CD4-positive, alpha-beta T cell treated with Interleukin-6 for 4 hours (primary cell): ENCODE measurements at regions not wholly inside any gene's neighbourhood (a gene's known extent, or its start where the extent isn't known, plus 50 kb on each side); places are given as distances from the start of the nearest gene placed in this dataset.
"Not testable (repeated sequence)": the region's sequence is repeated elsewhere in the genome, so short reads cannot be mapped to it uniquely, and the experiment has no call there.

Experiments used
- DNase-seq: peaks from one replicate; pipeline ENCODE4 v3.0.0-alpha.2; 2020; ENCODE audit warnings: mixed read lengths

DNA sequence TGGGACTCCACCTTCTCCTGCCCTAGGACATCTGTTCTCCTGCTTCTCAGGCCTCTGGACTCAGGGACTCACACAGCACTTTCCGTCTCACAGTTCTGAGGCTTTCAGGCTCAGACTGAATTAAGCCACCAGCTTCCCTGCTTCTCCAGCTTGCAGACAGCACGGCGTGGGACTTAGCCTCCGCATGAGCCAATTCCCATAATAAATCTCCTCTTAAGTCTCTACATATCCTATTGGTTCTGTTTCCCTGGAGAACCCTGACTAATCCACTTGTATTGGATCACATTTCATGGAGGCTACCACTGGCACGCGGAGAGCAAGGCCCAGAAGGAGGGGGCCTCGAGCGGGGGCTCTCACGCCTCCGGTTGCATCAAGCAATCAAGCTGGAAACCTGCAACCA, 1313.6 kb downstream of the TBC1D22A start:
- no peak for DNase-seq

DNA sequence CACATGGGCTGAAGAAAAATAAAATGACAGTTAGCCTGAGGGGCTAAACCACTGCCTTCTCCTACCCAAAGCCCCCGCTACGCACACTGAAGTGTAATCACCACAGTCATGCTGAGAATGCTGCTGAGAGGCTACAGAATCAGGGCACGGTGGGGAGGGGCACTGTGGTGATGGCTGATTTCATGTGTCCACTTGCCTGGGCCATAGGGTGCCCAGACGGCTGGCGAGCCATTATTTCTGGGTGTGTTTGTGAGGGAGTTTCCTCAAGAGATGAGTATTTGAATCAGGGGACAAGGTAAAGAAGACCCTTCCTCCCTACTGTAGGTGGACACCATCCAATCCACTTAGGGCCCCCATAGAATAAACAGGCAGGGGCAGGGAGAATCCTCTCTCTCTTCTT, 1313.2 kb downstream of the TBC1D22A start:
- DNase-seq: no peak

DNA sequence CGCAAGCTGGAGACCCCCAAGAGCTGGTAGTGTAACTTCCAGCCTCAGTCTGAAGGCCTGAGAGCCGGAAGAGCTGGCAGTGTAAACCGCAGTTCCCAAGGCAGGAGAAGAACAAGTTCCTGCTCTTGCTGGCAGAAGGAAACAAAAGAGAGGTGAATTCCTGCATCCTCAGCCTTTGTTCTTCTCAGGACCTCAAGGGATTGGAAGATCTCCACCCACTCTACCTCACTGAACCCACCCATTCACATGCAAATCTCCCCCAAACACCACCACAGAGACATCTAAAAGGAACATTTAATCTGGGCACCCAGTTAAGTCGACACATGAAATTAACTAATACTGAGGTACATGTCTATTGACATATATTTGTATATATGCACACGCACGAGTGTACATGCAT, 1310.3 kb downstream of the TBC1D22A start:
- DNase-seq: no peak

DNA sequence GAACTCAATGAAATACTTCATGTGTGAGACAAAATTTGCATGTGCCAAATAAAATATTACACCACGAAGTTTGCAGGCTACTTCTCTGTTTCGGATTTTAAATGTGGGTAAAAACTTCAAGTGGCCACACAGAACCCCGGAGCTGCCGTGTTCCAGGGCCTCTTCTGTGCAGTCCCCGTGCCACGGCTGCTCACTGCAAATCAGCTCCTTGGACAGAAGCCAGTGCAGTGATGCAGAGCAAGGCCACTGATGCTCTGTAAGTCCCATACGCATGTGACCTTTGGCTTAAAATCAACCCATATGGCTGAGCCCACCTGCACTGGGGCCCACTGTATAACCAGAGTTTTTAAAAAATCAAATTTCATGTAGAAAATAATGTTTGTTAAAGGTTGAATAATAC, 1309.4 kb downstream of the TBC1D22A start:
- DNase-seq: no peak

DNA sequence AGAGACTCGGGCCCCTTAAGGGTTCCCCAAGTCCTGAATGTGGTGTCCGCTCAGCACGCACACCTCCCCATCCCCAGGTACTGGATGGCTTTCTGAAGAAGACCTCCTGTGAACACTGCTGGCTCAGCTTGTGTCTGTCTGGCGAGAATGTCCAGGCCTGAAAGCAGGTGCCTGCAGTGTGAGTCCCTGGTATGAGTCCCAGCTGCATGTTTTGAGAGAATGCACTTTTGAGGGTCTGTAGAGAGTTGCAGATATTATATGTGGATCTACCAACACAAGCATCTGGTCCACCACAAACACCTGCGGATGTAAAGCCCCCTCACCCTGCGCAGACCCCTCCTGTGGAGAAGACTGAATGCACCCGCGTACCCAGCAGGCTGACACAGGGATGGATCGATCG, 1308.9 kb downstream of the TBC1D22A start:
- DNase-seq: no peak

DNA sequence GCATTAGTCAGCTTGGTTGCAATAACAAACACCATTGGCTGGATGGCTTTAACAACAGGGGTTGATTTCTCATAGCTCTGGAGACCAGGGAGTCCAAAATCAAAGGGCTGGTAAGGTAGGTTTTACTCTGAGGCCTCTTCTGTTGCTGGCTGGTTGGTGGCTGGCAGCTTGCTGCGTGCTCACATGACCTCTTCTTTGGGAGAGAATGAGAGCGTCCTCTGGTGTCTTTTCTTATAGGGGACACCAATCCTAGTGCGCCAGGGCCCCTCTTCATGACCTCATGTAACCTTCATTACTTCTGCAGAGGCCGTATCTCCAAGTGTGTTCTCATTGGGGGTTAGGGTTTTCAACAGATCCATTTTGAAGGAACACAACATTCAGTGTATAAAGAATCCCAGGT, 1308.3 kb downstream of the TBC1D22A start:
- DNase-seq: no peak

DNA sequence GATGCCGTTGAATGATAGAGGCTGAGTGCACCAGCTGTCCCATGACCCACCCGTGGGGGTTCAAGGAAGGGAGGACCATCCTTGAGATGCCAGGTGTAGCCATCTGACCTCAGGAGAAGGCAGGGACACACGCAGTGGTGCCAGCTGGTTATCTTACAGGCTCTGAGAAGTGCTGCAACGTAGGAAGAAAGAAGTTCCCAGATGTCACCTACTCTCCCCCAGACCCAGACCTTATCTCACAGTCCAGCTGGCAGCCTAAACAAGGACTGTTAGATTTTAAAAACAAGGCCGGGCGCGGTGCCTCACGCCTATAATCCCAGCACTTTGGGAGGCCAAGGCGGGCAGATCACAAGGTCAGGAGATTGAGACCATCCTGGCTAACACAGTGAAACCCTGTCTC, 1307.6 kb downstream of the TBC1D22A start:
- DNase-seq: no peak

DNA sequence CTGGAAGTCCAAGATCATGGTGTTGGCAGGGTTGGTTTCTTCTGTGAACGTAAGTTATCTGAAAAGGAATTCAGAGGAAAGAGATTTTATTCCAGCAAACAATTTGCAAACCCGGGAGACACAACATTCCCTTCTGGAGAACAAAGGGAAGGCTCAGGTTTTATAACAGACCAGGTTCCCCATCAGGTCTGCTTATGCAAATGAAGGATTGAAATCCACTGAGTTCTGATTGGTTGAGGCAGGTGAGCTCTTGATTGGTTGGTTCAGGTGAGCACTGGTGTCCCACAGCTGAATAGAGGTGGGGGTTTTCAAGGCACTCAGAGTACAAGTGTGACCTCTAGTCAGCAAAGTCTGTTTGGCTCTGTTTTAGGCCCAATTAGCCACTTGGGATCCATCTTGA, 1306.8 kb downstream of the TBC1D22A start:
- no peak for DNase-seq

DNA sequence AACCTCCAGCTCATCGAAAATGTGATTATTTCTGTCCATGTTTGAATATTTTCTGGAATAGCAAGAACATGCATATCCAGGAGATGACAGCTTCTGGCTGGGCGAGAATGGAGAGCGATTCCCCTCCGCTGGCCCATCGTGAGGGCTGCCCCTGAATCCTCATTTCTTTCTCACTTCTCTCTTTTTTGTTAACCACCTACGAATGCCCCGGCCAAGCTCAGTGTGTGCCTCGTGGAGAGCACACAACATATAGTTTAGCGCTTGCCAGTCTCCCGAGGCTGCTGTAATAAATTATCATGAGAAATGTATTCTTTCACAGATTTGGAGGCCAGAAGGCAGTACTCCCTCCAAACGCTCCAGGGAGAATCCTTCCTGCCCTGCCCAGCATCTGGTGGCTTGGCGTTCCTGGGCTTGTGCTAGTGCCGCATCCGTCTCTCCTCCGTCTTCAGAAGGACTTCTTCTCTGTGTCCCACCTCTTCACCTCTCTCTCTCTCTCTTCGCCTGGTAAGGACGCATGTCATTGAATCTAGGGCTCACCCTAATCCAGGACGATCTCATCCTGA, 1306.0 kb downstream of the TBC1D22A start:
- no peak for DNase-seq

DNA sequence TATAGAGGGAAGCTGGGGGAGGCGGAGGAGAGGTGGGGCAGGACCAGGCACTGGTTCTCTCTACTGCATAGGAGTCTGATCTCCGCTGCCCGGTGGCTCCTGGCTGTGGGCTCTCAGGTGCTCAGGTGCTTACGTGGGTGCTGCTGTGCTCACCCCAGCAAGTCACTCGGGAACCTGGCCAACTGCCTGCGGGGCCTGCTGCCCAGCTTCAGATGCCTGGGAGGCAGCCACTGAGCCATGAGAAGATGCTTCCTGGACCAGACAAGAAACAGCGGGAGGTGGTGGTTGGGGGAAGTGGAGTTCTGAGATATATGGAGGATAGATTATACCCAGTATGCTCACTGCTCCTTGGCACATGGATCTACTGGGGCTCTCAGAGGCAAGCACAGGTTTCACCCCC, 1303.4 kb downstream of the TBC1D22A start:
- DNase-seq: no peak

DNA sequence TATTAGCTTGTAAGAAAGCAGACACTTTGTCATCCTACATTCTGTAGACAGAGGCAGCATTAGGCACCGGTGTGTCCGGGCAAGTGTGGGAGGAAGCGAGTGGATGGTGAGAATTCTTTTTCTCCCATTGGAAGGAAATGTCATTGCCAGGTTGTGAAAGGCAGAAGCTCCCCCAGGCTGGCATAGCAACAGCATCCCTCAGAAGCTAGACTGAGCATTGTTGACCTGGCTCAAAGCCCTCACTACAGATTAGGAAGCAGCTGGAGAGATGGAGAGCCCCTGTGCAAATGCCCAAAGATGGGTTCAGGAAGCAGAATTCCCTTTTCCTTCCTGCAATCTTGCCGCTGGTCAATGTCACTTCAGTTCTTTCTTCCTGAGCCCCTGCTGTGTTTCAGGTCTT, 1299.3 kb downstream of the TBC1D22A start:
- no peak for DNase-seq

DNA sequence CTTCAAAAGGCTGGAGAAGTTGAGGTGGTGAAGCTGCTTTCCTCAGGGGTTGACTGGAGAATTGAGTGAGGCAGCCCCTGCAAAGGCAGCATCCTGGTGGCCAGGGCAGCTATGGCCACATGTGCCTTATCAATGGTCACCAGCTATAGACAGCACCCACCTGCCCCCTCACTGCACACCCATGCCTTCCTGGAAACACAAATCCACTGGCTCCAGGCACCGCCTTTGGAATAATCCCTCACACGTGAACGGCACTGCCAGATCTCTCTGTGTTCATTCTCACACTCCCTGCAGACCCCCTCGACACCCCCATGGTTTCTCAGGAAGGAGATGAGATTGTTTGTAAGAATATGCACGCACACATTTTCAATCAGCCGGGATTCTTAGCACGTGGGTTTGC, 1297.8 kb downstream of the TBC1D22A start:
- no peak for DNase-seq

DNA sequence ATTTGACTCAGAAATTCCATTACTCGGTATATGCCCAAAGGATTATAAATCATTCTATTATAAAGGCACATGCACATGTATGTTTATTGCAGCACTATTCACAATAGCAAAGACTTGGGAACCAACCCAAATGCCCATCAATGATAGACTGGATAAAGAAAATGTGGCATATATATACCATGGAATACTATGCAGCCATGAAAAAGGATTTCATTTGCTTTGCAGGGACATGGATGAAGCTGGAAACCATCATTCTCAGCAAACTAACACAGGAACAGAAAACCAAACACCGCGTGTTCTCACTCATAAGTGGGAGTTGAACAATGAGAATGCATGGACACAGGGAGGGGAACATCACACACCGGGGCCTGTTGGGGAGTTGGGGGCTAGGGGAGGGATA, 1297.1 kb downstream of the TBC1D22A start:
- not testable (repeated sequence) for DNase-seq

DNA sequence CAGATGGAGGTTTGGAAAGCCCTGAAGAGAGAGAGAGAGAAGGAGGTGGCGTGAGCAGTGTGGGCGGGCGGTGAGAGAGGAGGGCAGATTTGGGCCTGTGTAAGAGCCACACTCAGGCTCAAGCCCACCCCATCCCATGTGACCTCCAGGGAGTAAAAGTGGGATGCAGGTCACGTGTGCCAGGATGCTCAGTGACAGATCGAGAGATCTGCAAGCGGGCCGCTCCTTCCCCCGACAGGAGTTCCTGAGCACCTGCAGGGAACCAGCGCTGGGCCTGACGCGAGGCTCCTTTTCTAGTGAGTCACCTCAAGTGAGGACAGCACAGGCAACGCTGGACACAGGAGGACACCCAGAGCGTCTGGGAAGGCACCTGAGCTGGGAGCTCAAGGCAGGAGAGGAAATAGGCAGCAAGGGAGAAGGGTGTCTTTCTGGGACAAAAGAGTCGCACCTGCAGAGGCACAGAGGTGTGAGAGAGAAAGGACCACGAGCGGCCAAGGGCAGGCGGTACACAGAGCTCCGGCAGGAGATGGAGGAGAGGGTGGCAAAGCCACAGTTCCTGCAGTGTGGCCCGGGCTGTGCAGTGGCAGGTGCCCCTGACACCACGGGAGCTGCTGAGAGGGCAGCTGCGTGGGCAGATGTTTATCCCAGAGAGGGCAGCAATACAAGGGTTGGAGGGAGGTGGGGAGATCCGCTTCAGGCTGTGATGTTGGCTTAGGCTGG, 1294.8 kb downstream of the TBC1D22A start:
- DNase-seq: no peak

DNA sequence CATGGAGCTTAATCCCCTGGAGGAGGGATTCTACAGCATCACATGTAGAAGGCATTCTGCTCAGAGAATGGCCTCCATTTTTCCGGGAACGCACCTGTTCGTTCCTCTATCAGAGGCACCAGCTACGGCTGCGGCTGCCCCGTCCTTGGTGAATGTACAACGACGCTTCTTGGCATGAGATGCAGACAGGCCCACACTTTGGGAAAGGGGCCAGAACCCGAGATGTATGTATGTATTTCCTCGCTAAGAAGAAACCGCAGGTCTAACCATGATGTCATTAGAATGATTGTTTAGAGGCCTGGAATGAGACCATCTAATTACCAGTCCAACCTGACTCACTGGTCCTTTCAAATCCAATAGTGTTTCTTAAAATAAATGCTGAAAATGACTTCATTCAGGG, 1293.4 kb downstream of the TBC1D22A start:
- no peak for DNase-seq

DNA sequence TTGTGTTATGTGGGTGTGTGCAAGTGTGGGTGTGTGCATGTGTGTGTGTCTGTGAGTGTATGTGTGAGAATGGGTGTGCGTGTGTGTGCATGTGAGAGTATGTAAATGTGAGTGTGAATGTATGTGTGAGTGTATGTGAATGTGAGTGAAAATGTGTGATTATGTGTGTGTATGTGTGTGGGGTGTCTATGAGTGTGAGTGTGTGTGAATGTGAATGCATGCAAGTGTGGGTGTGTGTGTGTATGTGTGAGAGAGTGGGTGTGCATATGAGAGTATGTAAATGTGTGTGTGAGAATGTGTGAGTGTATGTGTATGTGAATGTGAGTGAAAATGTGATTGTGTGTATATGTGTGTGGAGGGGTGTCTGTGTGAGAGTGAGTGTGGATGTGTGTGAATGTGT, 1292.7 kb downstream of the TBC1D22A start:
- no peak for DNase-seq

DNA sequence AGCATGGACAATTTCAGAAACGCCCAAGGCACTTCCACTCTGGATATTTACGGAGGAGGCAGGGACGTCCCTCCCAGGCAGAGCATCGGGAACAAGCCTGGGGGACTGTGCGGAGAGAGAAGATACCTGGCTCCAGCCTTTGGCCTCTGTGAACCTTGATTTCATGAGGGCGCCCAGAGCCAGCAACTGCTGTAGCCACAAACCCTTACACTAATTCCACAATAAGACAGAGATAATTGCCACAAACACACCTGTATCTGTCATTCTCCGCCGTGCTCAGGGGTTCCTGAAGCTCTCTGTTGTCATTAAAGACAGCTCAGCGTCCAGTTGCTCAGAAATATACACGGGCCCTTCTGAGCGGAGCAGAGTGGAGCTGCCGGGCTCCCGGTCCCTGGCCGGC, 1292.1 kb downstream of the TBC1D22A start:
- DNase-seq: no peak

DNA sequence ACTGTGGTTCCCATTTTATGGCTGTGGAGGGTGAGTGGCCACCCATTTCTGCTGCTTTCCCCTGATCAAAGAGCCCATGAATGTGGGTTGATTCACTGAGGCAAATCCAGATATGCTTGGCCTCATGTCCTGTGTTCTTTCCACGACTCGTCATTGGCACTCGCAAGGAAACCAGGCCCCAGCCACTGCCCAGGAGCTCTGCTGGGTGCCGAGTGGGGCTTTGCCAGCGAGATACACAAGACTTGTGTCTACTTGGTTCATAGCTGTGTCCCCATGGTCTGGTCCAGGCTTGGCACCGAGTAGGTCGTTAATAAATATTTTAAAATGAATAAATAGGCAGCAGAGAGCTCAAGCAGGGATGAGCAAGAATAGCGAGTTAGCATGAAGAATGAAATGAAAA, 1291.5 kb downstream of the TBC1D22A start:
- DNase-seq: no peak

DNA sequence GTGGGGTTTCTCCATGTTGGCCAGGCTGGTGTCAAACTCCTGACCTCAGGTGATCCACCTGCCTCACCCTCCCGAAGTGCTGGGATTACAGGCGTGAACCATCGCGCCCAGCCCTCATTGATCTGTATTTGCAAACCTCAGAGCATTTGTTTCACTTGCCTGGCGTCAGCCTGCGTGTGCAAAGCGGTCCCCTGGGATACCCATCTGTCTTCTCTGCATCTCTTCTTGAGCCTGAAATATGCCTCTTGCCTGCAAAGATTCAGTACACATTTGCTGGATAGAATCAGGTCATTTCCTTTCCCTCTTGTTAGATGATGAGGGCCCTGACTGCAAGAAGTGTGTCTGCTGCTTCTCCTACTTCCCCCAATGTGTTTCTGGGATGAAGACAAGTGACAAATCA, 1291.0 kb downstream of the TBC1D22A start:
- no peak for DNase-seq

DNA sequence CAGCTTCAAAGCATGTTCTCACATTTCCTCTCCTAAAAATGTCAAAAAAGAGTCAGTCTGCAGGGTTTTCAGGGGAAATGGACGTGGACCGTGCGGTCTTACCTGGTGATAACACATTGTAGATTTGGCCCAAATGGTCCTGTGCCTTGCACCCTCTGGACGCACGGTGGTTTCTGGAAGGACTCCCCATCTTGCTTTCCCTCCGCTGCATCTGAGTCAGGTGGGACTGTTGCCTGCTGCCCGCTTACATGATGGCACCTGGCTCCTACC, 1290.1 kb downstream of the TBC1D22A start:
- DNase-seq: no peak

DNA sequence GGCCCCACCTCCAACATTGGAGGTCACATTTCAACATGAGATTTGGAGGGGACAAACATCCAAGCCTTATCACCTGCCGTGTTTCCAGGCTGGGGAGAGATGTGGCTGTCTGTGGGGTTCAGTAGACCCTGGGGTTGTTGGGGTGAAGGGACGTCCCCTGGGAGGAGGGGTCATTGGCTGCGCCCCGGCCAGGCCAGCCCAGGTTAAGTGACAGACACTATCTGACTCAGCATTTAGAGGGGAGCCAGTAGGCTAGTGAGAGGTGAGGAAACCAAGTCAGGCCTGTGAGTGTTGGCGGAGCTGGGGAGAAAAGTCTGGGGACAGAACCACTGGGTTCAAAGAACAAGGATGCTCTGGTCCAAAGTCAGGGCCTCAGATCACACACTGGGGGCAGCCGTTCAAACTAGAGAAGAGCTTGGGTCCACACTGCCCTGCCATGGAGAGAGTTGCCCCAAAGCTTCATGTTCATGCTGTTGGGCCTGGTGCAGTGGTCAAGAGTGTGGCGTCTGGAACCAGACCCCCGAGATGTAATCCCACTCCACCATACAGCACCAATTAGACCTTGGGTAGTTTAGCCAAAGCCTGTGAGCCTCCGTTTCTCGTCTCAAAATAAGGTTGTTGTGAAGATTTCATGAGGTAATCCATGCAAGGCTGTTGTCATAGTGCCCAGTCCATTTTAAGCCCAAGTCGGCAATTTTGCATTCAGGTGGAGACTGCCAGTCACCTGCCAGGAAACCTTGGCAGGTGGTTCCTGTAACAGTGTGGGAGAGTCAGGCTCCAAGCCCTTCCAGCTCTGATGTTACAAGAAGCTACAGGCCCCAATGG, 1289.6 kb downstream of the TBC1D22A start:
- DNase-seq: no peak

DNA sequence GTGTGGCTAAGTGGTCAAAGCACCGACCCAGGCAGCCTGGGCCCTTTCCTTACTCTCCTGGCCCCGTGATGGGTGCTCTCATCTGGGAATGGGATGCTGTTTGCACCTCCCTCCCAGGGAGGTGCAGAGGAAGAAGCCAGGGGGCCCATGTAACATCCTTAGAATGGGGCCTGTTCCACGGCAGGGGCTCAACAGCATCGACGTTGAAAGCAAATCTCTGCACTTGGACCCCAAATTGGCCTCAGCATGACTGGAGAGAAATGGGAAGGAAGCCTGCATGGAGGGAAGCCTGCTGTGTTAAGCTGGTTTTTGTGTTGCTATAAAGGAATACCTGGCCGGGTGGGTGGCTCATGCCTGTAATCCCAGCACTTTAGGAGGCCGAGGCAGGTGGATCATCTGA, 1288.4 kb downstream of the TBC1D22A start:
- DNase-seq: no peak

DNA sequence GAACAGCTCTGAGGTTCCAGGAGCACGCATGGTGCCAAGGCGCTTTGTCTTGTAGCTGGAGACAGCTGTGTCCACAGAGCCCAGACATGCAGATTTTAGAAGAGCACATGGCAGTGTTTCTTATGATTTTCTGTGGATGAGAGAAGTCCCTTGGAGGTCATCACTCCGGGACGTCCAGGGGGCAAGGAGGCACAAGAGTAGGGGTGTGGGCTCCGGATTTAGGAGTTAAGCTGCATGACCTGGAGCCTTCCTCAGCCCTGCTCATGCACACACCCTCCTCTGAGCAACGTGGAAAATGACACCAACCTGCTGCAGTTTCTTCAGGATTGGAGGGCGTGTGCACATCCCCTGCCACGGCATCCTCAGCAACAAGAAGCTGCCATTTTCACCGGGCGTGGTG, 1286.7 kb downstream of the TBC1D22A start:
- DNase-seq: no peak

DNA sequence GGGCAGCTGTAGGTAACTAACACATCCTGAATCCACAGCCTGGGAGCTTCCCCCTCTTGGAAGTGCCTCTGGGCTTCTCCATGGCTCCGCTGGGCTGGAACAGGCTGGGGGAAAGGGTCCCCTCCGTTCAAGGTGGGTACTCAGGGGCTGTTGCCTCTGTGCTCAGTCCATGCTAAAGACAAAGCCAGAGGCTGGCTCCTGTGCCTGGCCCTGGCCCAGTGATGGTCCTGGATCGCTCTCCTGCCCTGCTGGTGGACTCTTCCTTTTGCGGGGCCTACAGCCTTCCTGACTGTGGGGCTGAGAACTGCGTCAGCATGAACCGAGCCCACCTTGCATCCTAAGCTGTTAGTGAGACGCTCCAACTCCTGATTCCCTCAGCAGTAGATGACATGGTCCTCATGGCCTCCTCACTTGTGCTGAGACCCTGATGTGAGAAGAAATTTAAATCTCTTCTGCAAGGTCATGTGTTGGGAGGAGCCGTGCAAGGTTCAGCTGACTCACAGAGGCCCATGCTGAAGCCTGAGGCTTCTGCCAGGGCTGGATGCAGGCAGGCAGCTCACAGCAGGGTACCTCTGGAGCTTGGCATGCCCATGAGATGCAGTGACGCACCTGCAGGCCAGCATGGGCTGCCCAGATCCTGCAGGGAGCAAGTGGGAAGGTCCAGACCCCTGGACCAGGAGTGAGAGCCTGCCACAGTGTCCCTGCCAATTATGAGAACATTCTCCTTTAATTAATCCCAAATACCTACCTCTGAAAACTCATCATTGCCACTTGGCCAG, 1285.5 kb downstream of the TBC1D22A start:
- no peak for DNase-seq
